HG02763 (cell line): ENCODE measurements at regions not wholly inside any gene's neighbourhood (a gene's known extent, or its start where the extent isn't known, plus 50 kb on each side); places are given as distances from the start of the nearest gene placed in this dataset.

Experiments used
- ATAC-seq: cut with Tn5 transposase; IDR thresholded peaks from one replicate; pipeline ENCODE4 v1.9.1; 2021; ENCODE audit warnings: mild to moderate bottlenecking, moderate library complexity; ENCODE audit not compliant: unreplicated experiment

DNA sequence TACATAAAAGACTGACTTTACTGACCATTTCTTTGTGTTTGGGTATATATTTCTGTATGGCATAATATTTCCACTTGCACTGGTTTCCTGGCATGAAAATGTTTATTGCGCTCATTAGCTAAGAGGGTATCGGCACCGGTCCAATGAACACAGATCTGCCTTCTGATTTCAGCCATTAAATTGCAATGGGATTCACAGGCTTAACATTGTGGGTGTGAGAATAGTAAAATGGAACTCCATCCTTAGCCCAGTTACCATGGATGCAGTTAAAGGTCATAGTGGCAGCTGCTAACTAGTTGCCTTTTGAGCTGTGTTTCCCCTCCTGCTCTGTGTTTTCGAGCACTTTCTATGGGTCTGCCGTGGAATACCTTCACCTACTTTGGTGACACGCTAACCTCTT, 352.6 kb upstream of the POU3F3 start:
- no peak for ATAC-seq

- ATAC-seq: no peak
These were observed 352.0 kb upstream of the POU3F3 start for GRCh38 chr2:104501929-104502328.

GRCh38 chr2:104502901-104503300, 351.0 kb upstream of the POU3F3 start:
- no peak for ATAC-seq

DNA sequence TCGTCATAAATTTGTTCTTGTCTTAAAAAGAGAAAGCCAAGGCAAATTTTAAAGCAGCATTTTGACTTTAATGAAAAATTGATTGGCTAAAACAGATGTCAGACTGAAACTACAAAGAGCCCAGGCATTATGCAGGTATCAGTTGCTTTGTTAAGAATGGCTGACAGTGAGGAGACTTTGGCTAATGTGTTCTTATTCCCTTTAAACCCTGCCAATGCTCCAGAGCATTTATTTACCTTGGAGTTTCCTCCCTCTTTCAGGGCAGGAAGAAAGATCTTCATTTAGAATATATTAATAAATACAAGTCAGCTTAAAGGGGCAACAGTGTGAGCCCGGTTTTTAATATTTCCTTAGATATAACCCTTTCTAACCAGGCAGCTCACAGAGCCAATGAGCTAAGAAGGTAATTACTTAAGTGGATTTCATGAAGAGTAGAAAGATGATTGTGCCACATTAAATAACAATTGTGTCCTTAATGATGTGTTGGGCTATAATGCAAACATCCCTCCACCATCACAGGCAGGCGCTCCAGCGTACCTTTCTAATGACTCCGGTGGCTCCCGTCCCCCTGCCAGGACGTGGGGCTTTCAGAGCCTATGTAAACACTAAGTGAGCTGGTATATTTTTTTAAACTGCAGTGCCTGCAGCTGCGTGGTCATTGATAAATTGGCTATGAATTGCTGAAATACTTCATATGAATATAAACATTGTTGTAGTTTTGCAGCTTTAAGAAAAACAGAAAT, 349.4 kb upstream of the POU3F3 start:
- no peak for ATAC-seq

GRCh38 chr2:104518256-104518655, 335.7 kb upstream of the POU3F3 start:
- ATAC-seq: no peak

DNA sequence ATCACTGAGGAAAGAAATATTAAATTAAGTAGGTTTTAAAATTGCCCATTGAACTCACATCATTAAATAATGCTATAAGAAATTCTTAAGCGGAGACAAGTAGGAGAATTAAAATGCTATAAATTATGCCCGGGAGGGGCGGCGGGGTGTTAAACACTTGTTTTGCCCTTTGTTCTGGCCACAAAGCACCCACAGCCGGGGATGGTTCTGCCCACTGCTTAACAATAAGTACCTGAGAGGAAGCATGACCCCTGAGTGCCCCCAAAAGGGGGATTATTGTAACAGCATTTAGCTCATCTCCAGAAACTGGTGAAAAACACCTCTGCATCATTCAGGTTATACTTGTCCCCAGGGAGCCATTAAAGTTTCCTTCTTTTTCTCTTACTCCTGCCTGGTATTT, 332.7 kb upstream of the POU3F3 start:
- no peak for ATAC-seq

- ATAC-seq: no peak
These were observed 330.0 kb upstream of the POU3F3 start for GRCh38 chr2:104523921-104524320.

DNA sequence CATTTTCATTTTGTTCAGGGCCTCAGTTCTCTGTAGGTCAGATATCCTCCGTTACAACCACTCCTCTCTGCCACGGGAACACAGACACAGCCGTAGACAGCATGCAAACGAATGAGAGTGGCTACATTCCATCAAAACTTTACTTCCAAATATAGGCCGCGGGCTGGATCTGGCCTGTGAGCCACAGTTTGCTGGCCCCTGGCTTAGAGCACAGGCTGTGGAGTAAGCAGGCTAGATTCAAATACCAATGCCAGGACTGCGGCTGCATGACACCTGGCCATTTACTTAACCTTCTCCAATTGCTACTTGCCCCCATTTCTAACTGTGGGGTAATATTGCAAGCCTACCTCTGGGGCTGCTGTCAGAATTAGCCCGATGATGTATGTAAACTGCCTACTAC, 325.8 kb upstream of the POU3F3 start:
- ATAC-seq: no peak

DNA sequence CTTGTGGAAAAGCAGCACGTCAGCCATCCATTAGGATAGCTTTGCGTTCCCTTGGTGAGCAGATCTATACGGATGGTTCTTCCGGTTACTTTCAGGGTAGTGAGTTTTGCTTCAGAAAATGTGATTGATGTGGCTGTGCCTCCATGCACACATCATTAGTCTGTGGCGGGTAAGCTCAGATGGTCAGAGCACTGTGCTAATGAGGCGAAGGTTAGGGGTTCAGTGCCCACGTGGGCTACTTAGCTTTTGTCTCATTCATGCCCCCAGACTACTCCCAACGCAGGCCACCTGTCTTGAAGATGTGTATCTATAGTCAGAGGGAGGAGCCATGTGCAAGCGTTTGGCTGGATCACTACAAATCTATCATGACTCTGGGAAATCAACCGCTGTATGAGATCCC, 322.8 kb upstream of the POU3F3 start:
- ATAC-seq: no peak

GRCh38 chr2:104537116-104537515, 316.8 kb upstream of the POU3F3 start:
- ATAC-seq: no peak

GRCh38 chr2:104538077-104538476, 315.8 kb upstream of the POU3F3 start:
- no peak for ATAC-seq

DNA sequence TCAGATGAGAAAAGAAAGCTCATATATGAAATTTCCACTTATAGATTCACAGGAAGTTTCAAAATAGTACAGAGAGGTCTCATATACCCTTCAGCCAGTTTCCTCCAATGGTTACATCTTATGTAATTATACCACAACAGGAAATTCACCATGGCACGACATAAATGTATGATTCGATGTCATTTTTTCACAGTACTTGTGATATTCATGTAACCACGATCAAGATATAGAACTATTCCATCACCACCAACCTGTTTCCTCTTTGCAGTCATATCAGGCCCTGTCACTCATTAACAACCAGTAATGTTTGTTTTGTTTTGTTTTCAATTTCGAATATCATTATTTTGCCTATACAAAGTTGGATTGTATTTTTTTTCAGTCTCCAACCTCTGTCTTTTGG, 314.3 kb upstream of the POU3F3 start:
- ATAC-seq: no peak

- no peak for ATAC-seq
These were observed 308.9 kb upstream of the POU3F3 start for GRCh38 chr2:104545055-104545454.

DNA sequence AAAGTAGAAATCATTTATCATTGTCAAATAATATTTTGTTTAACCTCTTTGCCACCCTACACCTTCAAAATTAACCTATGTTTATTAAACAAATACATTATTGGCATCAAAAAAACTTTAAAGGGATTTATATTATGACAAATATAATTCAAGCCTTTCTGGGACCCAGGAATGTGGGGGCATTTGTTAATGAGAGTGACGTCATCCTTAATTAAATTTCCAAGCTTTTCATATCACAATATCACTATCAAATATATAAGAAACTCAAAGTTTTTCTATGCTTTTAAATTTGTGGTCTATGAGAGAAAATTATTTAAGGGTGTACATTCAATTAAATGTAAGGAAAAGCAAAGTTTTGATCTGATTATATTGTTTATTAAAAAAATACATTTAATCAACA, 307.4 kb upstream of the POU3F3 start:
- ATAC-seq: no peak

GRCh38 chr2:104547221-104547620, 306.7 kb upstream of the POU3F3 start:
- no peak for ATAC-seq

DNA sequence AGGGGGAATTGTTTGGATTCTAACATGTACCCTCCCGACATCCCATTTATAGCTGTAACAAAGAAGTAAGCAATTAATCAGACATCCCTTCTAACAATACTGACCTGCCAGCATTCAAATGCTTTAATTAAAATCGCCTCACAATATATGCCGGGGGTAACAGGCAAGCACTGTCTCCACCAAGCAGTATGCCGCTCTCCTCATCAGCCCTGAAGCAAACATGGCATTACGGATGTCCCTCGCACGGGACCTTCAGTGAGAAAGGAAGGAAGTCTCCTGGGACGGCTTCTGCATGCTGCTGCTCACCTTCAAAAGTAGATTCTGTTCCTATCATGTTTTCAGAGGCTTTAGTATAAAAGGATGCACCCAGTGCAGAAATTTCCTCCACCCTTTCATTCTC, 292.7 kb upstream of the POU3F3 start:
- ATAC-seq: no peak

DNA sequence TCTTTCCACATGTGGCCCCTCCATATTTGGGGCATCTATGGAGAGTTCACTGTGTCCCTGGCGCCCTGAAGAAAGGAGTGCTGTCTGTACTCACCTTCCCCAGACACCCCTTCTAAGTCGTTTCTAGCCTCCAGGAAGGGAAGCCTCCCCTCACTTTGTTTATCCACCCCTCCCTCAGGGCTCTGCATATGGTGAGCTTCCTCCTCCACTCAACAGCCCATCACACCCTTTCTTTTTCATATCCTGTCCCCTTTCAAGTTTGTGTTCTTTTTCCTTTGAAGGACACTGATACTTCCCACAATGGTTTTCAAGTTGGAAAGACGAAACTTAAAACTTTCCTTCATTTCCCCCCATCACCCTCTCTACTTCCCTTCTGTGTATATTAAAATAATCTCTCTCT, 291.4 kb upstream of the POU3F3 start:
- no peak for ATAC-seq

- no peak for ATAC-seq
These were observed 290.4 kb upstream of the POU3F3 start for GRCh38 chr2:104563398-104563996.

DNA sequence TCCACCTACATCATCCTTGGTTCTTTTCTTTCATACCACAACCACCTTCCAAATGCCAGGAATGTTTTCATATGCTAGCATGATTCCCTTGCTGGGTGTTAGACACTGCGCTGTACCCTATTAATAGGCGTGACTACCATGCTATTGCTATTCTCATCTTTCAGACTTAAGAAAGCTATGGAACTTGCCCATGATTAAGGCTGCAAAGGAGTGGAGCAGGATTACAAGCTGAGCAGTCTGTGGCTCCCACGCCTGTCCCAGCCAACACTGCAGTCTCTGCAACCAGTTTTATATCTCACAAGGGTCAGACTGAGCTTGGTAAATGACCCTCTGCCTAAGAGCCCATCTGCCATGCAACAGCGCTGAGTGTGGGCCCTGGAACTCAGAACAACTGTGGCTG, 285.7 kb upstream of the POU3F3 start:
- ATAC-seq: no peak

- ATAC-seq: no peak
These were observed 283.7 kb upstream of the POU3F3 start for GRCh38 chr2:104570259-104570658.

GRCh38 chr2:104572834-104573233, 281.1 kb upstream of the POU3F3 start:
- ATAC-seq: no peak

GRCh38 chr2:104574367-104574766, 279.5 kb upstream of the POU3F3 start:
- no peak for ATAC-seq

DNA sequence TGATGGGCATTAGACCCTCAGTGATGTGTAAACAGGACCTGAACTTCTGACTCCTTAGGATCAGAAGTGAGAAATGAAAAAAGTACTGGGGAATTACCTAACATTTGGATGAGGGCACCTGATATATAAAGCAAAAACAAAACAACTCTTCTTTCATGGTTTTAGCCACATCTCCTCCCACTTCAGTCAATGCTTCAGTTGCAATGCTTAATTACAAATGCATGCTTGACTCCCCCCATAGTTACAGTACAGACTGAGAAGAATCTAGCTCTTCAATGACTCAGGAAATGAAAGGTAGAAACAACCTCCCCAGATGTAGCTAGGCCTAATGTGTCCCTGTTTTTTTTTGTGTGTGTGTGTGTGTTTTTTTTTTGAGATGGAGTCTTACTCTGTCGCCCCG, 276.8 kb upstream of the POU3F3 start:
- ATAC-seq: no peak
